GM10266 (cell line): ENCODE measurements at regions not wholly inside any gene's neighbourhood (a gene's known extent, or its start where the extent isn't known, plus 50 kb on each side); places are given as distances from the start of the nearest gene placed in this dataset.

ENCODE experiments used
- DNase-seq: peaks from one replicate; pipeline ENCODE4 v3.0.0; 2012; ENCODE audit errors: extremely low spot score
- TF ChIP-seq, protein P1 (sequence below): IDR thresholded peaks from 2 replicates; pipeline ENCODE4 v1.5.1; 2012; ENCODE audit warnings: mild to moderate bottlenecking, low read depth; ENCODE audit not compliant: control insufficient read depth, insufficient read depth; ENCODE audit errors: missing control alignments

GRCh38 chr15:31567861-31568260, 241.2 kb downstream of the KLF13 start:
- no peak for DNase-seq
- TF ChIP-seq, protein P1, sequence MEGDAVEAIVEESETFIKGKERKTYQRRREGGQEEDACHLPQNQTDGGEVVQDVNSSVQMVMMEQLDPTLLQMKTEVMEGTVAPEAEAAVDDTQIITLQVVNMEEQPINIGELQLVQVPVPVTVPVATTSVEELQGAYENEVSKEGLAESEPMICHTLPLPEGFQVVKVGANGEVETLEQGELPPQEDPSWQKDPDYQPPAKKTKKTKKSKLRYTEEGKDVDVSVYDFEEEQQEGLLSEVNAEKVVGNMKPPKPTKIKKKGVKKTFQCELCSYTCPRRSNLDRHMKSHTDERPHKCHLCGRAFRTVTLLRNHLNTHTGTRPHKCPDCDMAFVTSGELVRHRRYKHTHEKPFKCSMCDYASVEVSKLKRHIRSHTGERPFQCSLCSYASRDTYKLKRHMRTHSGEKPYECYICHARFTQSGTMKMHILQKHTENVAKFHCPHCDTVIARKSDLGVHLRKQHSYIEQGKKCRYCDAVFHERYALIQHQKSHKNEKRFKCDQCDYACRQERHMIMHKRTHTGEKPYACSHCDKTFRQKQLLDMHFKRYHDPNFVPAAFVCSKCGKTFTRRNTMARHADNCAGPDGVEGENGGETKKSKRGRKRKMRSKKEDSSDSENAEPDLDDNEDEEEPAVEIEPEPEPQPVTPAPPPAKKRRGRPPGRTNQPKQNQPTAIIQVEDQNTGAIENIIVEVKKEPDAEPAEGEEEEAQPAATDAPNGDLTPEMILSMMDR: no peak

- no peak for DNase-seq
- TF ChIP-seq, protein P1: no peak
Observed at GRCh38 chr15:31569836-31570235, 243.2 kb downstream of the KLF13 start.

DNA sequence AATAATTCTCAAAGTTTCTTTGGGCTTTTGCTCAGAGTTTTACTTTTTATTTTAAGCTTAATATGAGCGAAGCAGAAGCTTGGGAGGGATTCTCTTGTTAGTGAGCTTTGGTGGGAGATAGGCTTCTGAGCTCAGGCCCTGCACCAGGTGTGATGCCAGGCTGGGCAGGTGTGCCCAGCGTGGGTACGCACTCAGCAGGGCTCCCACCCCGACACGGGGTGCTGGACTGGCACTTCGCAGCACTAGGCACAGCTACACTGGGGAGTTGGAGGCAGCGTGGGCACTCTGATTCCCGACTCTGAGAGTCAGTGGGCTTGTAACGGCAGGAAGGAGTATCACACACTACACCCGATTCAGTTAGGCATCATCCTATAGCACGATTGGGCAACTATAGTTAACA, 244.0 kb downstream of the KLF13 start:
- no peak for DNase-seq
- TF ChIP-seq, protein P1: no peak

GRCh38 chr15:31571676-31572075, 245.0 kb downstream of the KLF13 start:
- TF ChIP-seq, protein P1: no peak
- no peak for DNase-seq

DNA sequence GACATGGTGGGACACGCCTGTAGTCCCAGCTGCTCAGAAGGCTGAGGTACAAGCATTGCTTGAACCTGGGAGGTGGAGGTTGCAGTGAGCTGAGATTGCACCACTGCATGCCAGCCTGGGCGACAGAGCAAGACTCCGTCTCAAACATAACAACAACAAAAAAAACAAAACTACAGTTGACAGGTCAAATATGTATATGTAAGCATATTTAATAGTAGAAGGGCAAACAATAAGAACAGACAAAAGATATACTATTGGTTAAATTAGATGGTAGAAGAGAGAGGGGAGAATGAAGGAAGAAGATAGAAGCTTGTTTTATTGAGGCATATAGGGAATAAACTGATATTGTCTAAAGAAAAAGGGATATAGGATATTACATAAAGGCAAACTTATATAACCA, 247.1 kb downstream of the KLF13 start:
- TF ChIP-seq, protein P1: no peak
- DNase-seq: no peak

DNA sequence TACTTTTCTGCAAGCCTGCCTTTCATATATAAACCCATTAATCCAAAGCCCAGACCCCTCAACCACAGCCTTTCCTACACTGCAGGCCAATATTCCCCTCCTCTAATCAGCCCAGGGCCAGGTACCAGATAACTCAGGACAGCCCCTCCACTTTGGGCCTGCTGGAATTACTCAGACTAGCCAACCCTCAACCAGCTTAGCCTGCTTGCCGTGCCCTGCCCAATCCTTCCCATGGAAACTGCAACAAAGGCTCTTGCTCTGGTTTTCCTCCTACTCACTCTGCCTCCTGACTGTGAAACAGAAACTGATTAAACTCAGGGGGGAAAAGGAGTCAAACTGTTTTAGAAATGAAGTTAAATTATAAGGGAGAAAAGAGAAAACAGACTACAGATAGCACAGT, 248.1 kb downstream of the KLF13 start:
- DNase-seq: no peak
- TF ChIP-seq, protein P1: no peak

DNA sequence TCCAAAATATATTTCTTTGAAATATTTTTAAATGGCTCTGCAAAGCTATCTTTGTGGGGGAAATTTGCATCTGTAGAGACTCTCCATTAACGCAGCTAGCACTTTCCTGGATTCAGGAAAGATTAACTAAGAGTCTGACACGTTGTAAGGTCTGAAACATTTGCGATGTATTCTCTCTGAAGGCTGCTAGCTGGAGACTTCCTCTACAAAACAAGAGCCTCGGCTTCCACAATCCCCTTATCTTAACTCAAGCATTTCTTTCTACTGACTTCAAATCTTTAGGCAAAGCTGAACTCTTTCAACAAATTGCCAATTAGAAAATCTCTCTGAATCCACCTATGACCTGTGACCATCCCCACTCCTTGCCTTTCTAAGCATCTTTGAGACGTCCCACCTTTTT, 250.5 kb downstream of the KLF13 start:
- TF ChIP-seq, protein P1: no peak
- no peak for DNase-seq
